Tibial nerve (tissue), 4 donors: ENCODE measurements at regions not wholly inside any gene's neighbourhood (a gene's known extent, or its start where the extent isn't known, plus 50 kb on each side); places are given as distances from the start of the nearest gene placed in this dataset.
"Not testable (repeated sequence)": the region's sequence is repeated elsewhere in the genome, so short reads cannot be mapped to it uniquely, and the experiment has no call there.

Experiments used
- DNase-seq, 2 donors: peaks; one replicate each; pipeline ENCODE4 v3.0.0-alpha.2; 2019; ENCODE audit warnings: low spot score in 2 of 2
- H3K27ac ChIP-seq, 4 donors: fragments of 200-600 bp; sonication (generic) in 3 of 4; one replicate each; pipeline ENCODE4 v1.5.1; 2017 to 2019; ENCODE audit warnings: mild to moderate bottlenecking in 1 of 4
- H3K27me3 ChIP-seq, 2 donors: fragments of 200-600 bp; sonication (generic) in 1 of 2; one replicate each; pipeline versions ENCODE4 v1.5.1 to v1.6.0; 2017 to 2019
- H3K36me3 ChIP-seq, 3 donors: fragments of 200-600 bp; sonication (generic); one replicate each; pipeline ENCODE4 v1.5.1; 2018 to 2019
- H3K4me1 ChIP-seq, 4 donors: fragments of 200-600 bp; sonication (generic) in 3 of 4; one replicate each; pipeline ENCODE4 v1.5.1; 2017 to 2019
- H3K4me3 ChIP-seq, 4 donors: fragments of 200-600 bp; sonication (generic) in 3 of 4; one replicate each; pipeline ENCODE4 v1.5.1; 2017 to 2019; ENCODE audit warnings: mild to moderate bottlenecking in 1 of 4, moderate library complexity in 1 of 4
- H3K9me3 ChIP-seq, 4 donors: fragments of 200-600 bp; sonication (generic) in 3 of 4; one replicate each; pipeline ENCODE4 v1.5.1; 2017 to 2019
- CTCF ChIP-seq, 5 experiments: fragments of 200-600 bp in 3 of 5; fragments of 450-650 bp in 2 of 5; sonication (generic) in 3 of 5; IDR thresholded peaks; one replicate each; pipeline ENCODE4 v1.5.1; 2016 to 2019; ENCODE audit warnings: antibody characterized with exemption in 5 of 5, mild to moderate bottlenecking in 3 of 5, moderate library complexity in 2 of 5
- EP300 ChIP-seq, 2 donors: sonication (generic); formaldehyde crosslinking; IDR thresholded peaks; one replicate each; pipeline ENCODE4 v1.6.1; 2017; ENCODE audit warnings: antibody characterized with exemption in 2 of 2, mild to moderate bottlenecking in 1 of 2
- POLR2A ChIP-seq, 2 donors: fragments of 450-650 bp; IDR thresholded peaks; one replicate each; pipeline ENCODE4 v1.6.1; 2017; ENCODE audit warnings: antibody characterized with exemption in 2 of 2, mild to moderate bottlenecking in 2 of 2, moderate library complexity in 2 of 2
- WGBS, 2 donors: methylation state at CpG; one replicate each; pipeline ENCODE4 v1.1.5; 2018; 5-methylcytosine and 5-hydroxymethylcytosine counted together

GRCh38 chr14:37678916-37679315, 83.5 kb downstream of the TTC6 start:
- H3K4me1 ChIP-seq: no peaks in the 10 kb centered on the region
- 80 to 84% methylated on average over 3 of the region's 3 CpGs for WGBS, 2 donors
- no peaks in the 10 kb centered on the region for H3K36me3 ChIP-seq
- no peak overlapping the region for H3K27ac ChIP-seq
- no peak for DNase-seq
- no peaks in the 10 kb centered on the region for H3K9me3 ChIP-seq
- TF ChIP-seq CTCF (IDR thresholded peaks at IDR 0.05) (no peak), EP300 (IDR thresholded peaks at IDR 0.05) (no peak), POLR2A (IDR thresholded peaks at IDR 0.05) (no peak)
- H3K4me3 ChIP-seq: no peak overlapping the region
- H3K27me3 ChIP-seq: no peaks in the 10 kb centered on the region

- Histone ChIP-seq H3K36me3 (no peaks in the 10 kb centered on the region), H3K27me3 (no peaks in the 10 kb centered on the region), H3K4me1 (no peaks in the 10 kb centered on the region), H3K9me3 (no peaks in the 10 kb centered on the region), H3K27ac (no peak overlapping the region), H3K4me3 (no peak overlapping the region)
- TF ChIP-seq EP300 (IDR thresholded peaks at IDR 0.05): no peak
- TF ChIP-seq CTCF (IDR thresholded peaks at IDR 0.05): no peak
- no peak for TF ChIP-seq POLR2A (IDR thresholded peaks at IDR 0.05)
- WGBS, 2 donors: 94 to 95% methylated on average over 3 of the region's 3 CpGs
- no peak for DNase-seq
Measured at GRCh38 chr14:37681486-37681885, 86.1 kb downstream of the TTC6 start.

GRCh38 chr14:37692680-37693079, 97.3 kb downstream of the TTC6 start:
- not testable (repeated sequence) for H3K36me3 ChIP-seq, DNase-seq, H3K27ac ChIP-seq, H3K4me3 ChIP-seq, H3K27me3 ChIP-seq, H3K4me1 ChIP-seq
- H3K9me3 ChIP-seq: peaks cover 0 to 33% (median 0%) of the 10 kb centered on the region in 4 donors

DNA sequence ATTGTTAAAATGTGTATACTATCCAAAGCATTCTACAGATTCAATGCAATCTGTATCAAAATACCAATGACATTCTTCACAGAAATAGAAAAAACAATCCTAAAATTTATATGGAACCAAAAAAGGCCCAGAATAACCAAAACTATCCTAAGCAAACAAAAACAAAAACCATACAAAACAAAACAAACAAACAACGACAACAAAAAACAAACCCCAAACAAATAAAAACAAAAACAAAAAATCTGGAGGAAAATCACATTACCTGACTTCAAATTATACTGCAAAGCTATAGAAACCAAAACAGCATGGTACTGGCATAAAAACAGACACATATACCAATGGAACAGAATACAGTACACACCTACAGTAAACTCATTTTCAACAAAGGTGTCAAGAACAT, 98.0 kb downstream of the TTC6 start:
- DNase-seq, H3K27ac ChIP-seq, H3K4me1 ChIP-seq, H3K4me3 ChIP-seq, H3K36me3 ChIP-seq, H3K27me3 ChIP-seq: not testable (repeated sequence)
- peaks cover 0 to 28% (median 0%) of the 10 kb centered on the region in 4 donors for H3K9me3 ChIP-seq
- WGBS, 2 donors: 82 to 88% methylated on average over 1 of the region's 1 CpG

- no peak overlapping the region for H3K4me3 ChIP-seq
- DNase-seq: no peak
- no peaks in the 10 kb centered on the region for H3K36me3 ChIP-seq
- no peak for TF ChIP-seq EP300 (IDR thresholded peaks at IDR 0.05)
- no peak for TF ChIP-seq CTCF (IDR thresholded peaks at IDR 0.05)
- no peak for TF ChIP-seq POLR2A (IDR thresholded peaks at IDR 0.05)
- peaks cover 0 to 26% (median 0%) of the 10 kb centered on the region in 4 donors for H3K9me3 ChIP-seq
- no peaks in the 10 kb centered on the region for H3K4me1 ChIP-seq
- H3K27ac ChIP-seq: no peak overlapping the region
- WGBS, 2 donors: 80 to 87% methylated on average over 1 of the region's 1 CpG
- H3K27me3 ChIP-seq: no peaks in the 10 kb centered on the region
Measured at GRCh38 chr14:37695866-37696265, 100.4 kb downstream of the TTC6 start.

DNA sequence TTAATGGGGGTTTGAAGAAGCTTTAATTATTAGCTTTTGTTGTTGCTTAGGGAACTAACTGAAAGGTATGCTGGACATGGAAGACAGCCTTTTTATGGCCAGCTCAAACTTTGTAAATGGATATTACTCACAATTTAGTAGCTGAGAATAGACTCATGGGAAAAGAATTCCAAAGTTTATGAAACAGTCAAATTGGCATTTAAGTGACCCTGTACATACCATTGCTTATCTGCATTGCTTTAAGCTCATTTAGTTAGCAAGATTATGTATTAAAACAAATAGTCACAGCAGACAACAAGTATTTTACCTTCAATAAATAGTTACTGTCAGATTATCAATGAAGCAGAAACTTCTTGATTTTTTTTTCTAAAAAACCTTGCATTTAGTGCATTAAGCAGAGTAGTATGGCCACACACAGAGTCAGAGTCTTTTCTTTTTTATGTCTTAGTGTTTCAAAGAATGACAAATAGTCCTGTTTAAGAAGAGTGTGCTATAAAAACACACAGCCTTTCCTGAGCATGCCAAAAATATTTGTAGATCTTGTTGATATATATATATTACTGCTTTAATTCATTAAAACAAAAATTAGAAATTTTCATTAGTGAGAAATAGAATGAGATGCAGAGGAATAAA, 102.2 kb downstream of the TTC6 start:
- Histone ChIP-seq H3K27ac (no peak overlapping the region), H3K4me1 (no peaks in the 10 kb centered on the region), H3K36me3 (no peaks in the 10 kb centered on the region), H3K4me3 (no peak overlapping the region), H3K9me3 (peaks cover 0 to 21% (median 0%) of the 10 kb centered on the region in 4 donors), H3K27me3 (no peaks in the 10 kb centered on the region)
- no peak for DNase-seq
- TF ChIP-seq POLR2A (IDR thresholded peaks at IDR 0.05) (no peak), EP300 (IDR thresholded peaks at IDR 0.05) (no peak), CTCF (IDR thresholded peaks at IDR 0.05) (no peak)
